ENCODE measurements at regions not wholly inside any gene's neighbourhood (a gene's known extent, or its start where the extent isn't known, plus 50 kb on each side); places are given as distances from the start of the nearest gene placed in this dataset.
"Not testable (repeated sequence)": the region's sequence is repeated elsewhere in the genome, so short reads cannot be mapped to it uniquely, and the experiment has no call there.

- no peak for DNase-seq (ENCODE audit: low spot score)
- Histone ChIP-seq H3K4me1 (ENCODE audit: control insufficient read depth in 1 of 2, low read depth in 2 of 2) (no peaks in the 10 kb centered on the region), H3K36me3 (no peaks in the 10 kb centered on the region), H3K4me3 (no peak overlapping the region), H3K9me3 (peaks cover 5% of the 10 kb centered on the region), H3K27ac (no peak overlapping the region), H3K27me3 (replicated peaks; ENCODE audit: insufficient read depth) (no peaks in the 10 kb centered on the region)
- ATAC-seq (ENCODE audit: insufficient number of reproducible peaks, low FRiP score, low read depth): no peak
- no peak for TF ChIP-seq CTCF (IDR thresholded peaks at IDR 0.05)
Observed at GRCh38 chr12:131229426-131230339, 276.0 kb downstream of the ADGRD1 start.

DNA sequence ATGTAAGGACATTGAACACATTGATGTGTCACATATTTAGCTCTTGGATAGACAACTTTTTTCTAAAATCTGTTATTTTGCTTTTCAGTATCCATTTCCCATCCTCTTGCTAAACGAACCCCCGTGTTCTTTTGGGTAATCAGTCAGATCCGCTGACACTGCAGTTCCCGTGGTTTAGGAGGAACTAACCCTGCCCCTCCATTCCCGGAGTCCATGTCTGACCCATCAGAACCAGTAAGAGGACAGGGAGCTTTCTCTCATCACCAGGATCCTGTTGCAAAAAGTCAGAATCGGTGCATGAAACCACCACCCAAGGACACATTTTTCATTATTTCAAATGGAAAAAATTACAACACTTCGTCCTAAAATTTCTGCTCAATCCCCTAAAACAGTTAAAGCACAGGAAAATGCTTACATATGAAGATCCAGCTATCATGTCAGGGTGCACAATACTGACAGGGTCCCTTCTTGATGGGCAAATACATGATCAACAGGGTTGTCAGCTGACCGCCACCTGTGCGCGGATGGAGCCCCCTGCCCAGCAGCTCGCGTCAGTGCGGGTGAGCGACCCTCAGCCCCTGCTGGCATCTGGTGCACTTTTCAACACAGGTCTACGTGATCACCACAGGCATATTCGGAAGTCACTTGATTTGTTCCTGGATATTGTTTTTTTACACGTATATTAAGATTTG lies 276.8 kb downstream of the ADGRD1 start:
- Histone ChIP-seq H3K4me3 (no peak overlapping the region), H3K27ac (no peak overlapping the region), H3K9me3 (peaks cover 5% of the 10 kb centered on the region), H3K4me1 (ENCODE audit: control insufficient read depth in 1 of 2, low read depth in 2 of 2) (no peaks in the 10 kb centered on the region), H3K36me3 (no peaks in the 10 kb centered on the region), H3K27me3 (replicated peaks; ENCODE audit: insufficient read depth) (no peaks in the 10 kb centered on the region)
- ATAC-seq (ENCODE audit: insufficient number of reproducible peaks, low FRiP score, low read depth) (no peak), DNase-seq (ENCODE audit: low spot score) (no peak)
- no peak for TF ChIP-seq CTCF (IDR thresholded peaks at IDR 0.05)

- no peak for TF ChIP-seq CTCF (IDR thresholded peaks at IDR 0.05)
- H3K9me3 ChIP-seq: peaks cover 5% of the 10 kb centered on the region
- H3K27ac ChIP-seq: no peak overlapping the region
- H3K4me1 ChIP-seq (ENCODE audit: control insufficient read depth in 1 of 2, low read depth in 2 of 2): no peaks in the 10 kb centered on the region
- DNase-seq (ENCODE audit: low spot score) (no peak), ATAC-seq (ENCODE audit: insufficient number of reproducible peaks, low FRiP score, low read depth) (no peak)
- no peak overlapping the region for H3K4me3 ChIP-seq
- no peaks in the 10 kb centered on the region for H3K36me3 ChIP-seq
- H3K27me3 ChIP-seq (replicated peaks; ENCODE audit: insufficient read depth): no peaks in the 10 kb centered on the region
Observed at GRCh38 chr12:131231032-131231980, 277.6 kb downstream of the ADGRD1 start.

GRCh38 chr12:131232036-131232435 lies 278.3 kb downstream of the ADGRD1 start:
- Histone ChIP-seq H3K9me3 (peaks cover 5% of the 10 kb centered on the region), H3K27me3 (replicated peaks; ENCODE audit: insufficient read depth) (no peaks in the 10 kb centered on the region), H3K4me3 (no peak overlapping the region), H3K36me3 (no peaks in the 10 kb centered on the region), H3K27ac (no peak overlapping the region), H3K4me1 (ENCODE audit: control insufficient read depth in 1 of 2, low read depth in 2 of 2) (no peaks in the 10 kb centered on the region)
- DNase-seq (ENCODE audit: low spot score): no peak
- TF ChIP-seq CTCF (IDR thresholded peaks at IDR 0.05): no peak
- no peak for ATAC-seq (ENCODE audit: insufficient number of reproducible peaks, low FRiP score, low read depth)

GRCh38 chr12:131232872-131233271 lies 279.2 kb downstream of the ADGRD1 start:
- H3K27ac ChIP-seq; H3K36me3 ChIP-seq; DNase-seq (ENCODE audit: low spot score); H3K4me3 ChIP-seq; H3K27me3 ChIP-seq (replicated peaks; ENCODE audit: insufficient read depth); ATAC-seq (ENCODE audit: insufficient number of reproducible peaks, low FRiP score, low read depth); H3K4me1 ChIP-seq (ENCODE audit: control insufficient read depth in 1 of 2, low read depth in 2 of 2); H3K9me3 ChIP-seq: not testable (repeated sequence)

- not testable (repeated sequence) for H3K27ac ChIP-seq; H3K27me3 ChIP-seq (replicated peaks; ENCODE audit: insufficient read depth); H3K4me1 ChIP-seq (ENCODE audit: control insufficient read depth in 1 of 2, low read depth in 2 of 2); H3K4me3 ChIP-seq; H3K9me3 ChIP-seq; DNase-seq (ENCODE audit: low spot score); H3K36me3 ChIP-seq
- peak; percentile 24 for ATAC-seq (ENCODE audit: insufficient number of reproducible peaks, low FRiP score, low read depth)
Observed at GRCh38 chr12:131233850-131234789, 280.4 kb downstream of the ADGRD1 start.

DNA sequence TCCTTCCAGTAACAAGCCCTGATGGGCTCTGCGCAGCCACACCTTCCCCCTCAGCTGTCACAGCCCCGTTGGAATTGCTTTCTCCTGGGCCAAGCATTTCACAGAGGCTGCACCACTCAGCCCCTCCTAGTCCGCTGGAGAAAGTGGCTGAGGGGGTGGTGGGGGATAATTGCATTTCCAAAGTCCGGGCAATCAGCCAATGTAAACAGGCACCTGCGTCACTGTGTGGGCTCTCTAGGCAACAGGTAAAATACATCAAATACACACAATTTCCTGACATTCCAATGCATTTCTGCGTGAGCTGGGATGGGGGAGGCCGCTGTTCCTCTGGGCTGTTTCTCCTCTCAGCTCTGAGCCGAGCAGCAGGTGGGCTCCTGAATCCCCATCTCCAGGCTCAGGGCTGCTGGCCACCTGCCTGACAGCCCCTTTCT lies 281.1 kb downstream of the ADGRD1 start:
- DNase-seq (ENCODE audit: low spot score); ATAC-seq (ENCODE audit: insufficient number of reproducible peaks, low FRiP score, low read depth): not testable (repeated sequence)

More for the DNA sequence above, 281.1 kb downstream of the ADGRD1 start:
- H3K36me3 ChIP-seq; H3K27me3 ChIP-seq (replicated peaks; ENCODE audit: insufficient read depth); H3K4me1 ChIP-seq (ENCODE audit: control insufficient read depth in 1 of 2, low read depth in 2 of 2); H3K4me3 ChIP-seq; H3K9me3 ChIP-seq; H3K27ac ChIP-seq: not testable (repeated sequence)

Measured in thoracic aorta (tissue), 2 donors.